ENCODE measurements at regions not wholly inside any gene's neighbourhood (a gene's known extent, or its start where the extent isn't known, plus 50 kb on each side); places are given as distances from the start of the nearest gene placed in this dataset.

DNA sequence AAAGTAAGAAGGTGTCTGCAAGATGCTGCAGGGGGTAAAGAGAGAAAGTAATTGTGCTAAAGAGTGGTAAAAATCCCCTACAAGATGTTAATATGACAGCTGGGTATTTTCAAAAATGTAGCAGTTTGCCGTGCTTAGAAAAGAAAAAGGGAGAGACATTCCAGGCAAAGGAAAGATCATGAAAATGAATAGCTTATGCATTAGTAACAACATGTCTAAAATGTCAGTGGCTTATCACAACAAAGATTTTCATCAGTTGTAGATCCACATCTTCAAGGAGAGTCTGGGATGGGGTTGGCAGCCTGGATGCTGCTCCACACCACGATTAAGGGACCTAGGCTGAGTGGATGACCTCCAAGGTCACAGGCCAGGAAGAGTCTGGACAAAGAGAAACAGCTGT is 920.9 kb downstream of the GRID1 start:
- TF ChIP-seq SAFB2 (IDR thresholded peaks at IDR 0.05; ENCODE audit: borderline replicate concordance, low read depth, low read length, severe bottlenecking) (no peak), MAZ (CRISPR knock-in tag; conservative IDR thresholded peaks at IDR 0.05 in 1 of 2, IDR thresholded peaks at IDR 0.05 in 1 of 2) (no peak)
- TF ChIP-seq, protein P1, sequence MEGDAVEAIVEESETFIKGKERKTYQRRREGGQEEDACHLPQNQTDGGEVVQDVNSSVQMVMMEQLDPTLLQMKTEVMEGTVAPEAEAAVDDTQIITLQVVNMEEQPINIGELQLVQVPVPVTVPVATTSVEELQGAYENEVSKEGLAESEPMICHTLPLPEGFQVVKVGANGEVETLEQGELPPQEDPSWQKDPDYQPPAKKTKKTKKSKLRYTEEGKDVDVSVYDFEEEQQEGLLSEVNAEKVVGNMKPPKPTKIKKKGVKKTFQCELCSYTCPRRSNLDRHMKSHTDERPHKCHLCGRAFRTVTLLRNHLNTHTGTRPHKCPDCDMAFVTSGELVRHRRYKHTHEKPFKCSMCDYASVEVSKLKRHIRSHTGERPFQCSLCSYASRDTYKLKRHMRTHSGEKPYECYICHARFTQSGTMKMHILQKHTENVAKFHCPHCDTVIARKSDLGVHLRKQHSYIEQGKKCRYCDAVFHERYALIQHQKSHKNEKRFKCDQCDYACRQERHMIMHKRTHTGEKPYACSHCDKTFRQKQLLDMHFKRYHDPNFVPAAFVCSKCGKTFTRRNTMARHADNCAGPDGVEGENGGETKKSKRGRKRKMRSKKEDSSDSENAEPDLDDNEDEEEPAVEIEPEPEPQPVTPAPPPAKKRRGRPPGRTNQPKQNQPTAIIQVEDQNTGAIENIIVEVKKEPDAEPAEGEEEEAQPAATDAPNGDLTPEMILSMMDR (IDR thresholded peaks at IDR 0.05 in 2 of 3, conservative IDR thresholded peaks at IDR 0.05 in 1 of 3; ENCODE audit: insufficient read depth in 2 of 3, low read depth in 1 of 3, low read length in 3 of 3) = no peak
- TF ChIP-seq, protein P2, sequence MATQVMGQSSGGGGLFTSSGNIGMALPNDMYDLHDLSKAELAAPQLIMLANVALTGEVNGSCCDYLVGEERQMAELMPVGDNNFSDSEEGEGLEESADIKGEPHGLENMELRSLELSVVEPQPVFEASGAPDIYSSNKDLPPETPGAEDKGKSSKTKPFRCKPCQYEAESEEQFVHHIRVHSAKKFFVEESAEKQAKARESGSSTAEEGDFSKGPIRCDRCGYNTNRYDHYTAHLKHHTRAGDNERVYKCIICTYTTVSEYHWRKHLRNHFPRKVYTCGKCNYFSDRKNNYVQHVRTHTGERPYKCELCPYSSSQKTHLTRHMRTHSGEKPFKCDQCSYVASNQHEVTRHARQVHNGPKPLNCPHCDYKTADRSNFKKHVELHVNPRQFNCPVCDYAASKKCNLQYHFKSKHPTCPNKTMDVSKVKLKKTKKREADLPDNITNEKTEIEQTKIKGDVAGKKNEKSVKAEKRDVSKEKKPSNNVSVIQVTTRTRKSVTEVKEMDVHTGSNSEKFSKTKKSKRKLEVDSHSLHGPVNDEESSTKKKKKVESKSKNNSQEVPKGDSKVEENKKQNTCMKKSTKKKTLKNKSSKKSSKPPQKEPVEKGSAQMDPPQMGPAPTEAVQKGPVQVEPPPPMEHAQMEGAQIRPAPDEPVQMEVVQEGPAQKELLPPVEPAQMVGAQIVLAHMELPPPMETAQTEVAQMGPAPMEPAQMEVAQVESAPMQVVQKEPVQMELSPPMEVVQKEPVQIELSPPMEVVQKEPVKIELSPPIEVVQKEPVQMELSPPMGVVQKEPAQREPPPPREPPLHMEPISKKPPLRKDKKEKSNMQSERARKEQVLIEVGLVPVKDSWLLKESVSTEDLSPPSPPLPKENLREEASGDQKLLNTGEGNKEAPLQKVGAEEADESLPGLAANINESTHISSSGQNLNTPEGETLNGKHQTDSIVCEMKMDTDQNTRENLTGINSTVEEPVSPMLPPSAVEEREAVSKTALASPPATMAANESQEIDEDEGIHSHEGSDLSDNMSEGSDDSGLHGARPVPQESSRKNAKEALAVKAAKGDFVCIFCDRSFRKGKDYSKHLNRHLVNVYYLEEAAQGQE (IDR thresholded peaks at IDR 0.05; ENCODE audit: borderline replicate concordance) = no peak
- TF ChIP-seq, protein P2 (CRISPR knock-in tag; IDR thresholded peaks at IDR 0.05; ENCODE audit: low read depth) = no peak
- TF ChIP-seq, protein P3, sequence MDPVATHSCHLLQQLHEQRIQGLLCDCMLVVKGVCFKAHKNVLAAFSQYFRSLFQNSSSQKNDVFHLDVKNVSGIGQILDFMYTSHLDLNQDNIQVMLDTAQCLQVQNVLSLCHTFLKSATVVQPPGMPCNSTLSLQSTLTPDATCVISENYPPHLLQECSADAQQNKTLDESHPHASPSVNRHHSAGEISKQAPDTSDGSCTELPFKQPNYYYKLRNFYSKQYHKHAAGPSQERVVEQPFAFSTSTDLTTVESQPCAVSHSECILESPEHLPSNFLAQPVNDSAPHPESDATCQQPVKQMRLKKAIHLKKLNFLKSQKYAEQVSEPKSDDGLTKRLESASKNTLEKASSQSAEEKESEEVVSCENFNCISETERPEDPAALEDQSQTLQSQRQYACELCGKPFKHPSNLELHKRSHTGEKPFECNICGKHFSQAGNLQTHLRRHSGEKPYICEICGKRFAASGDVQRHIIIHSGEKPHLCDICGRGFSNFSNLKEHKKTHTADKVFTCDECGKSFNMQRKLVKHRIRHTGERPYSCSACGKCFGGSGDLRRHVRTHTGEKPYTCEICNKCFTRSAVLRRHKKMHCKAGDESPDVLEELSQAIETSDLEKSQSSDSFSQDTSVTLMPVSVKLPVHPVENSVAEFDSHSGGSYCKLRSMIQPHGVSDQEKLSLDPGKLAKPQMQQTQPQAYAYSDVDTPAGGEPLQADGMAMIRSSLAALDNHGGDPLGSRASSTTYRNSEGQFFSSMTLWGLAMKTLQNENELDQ (CRISPR knock-in tag; IDR thresholded peaks at IDR 0.05; ENCODE audit: borderline replicate concordance) = no peak

All from K562 (cell line).